Stomach (tissue), 8 donors: ENCODE measurements at regions not wholly inside any gene's neighbourhood (a gene's known extent, or its start where the extent isn't known, plus 50 kb on each side); places are given as distances from the start of the nearest gene placed in this dataset.

Source experiments
- DNase-seq, 2 donors: peaks; one replicate each; pipeline versions ENCODE4 v3.0.0 to v3.0.0-alpha.2; 2013 to 2019
- H3K27ac ChIP-seq, 5 donors: fragments of 200-600 bp in 4 of 5; sonication (generic) in 4 of 5; one replicate each; pipeline ENCODE4 v1.5.1; 2013 to 2019; ENCODE audit warnings: mild to moderate bottlenecking in 1 of 5, moderate library complexity in 1 of 5
- H3K27me3 ChIP-seq, 3 donors: fragments of 200-600 bp; sonication (generic); one replicate each; pipeline ENCODE4 v1.5.1; 2017 to 2019; ENCODE audit warnings: mixed run types in 1 of 3
- H3K36me3 ChIP-seq, 4 donors: fragments of 200-600 bp; sonication (generic); 1 replicate in 3 of 4; 2 replicates in 1 of 4; pipeline ENCODE4 v1.5.1; 2016 to 2019
- H3K4me1 ChIP-seq, 4 donors: fragments of 200-600 bp; sonication (generic); one replicate each; pipeline ENCODE4 v1.5.1; 2016 to 2019
- H3K4me3 ChIP-seq, 4 donors: fragments of 200-600 bp; sonication (generic) in 3 of 4; one replicate each; pipeline ENCODE4 v1.5.1; 2016 to 2019; ENCODE audit warnings: mild to moderate bottlenecking in 1 of 4
- H3K9me3 ChIP-seq, 4 donors: fragments of 200-600 bp; sonication (generic); one replicate each; pipeline ENCODE4 v1.5.1; 2016 to 2019
- EP300 ChIP-seq: sonication (generic); formaldehyde crosslinking; IDR thresholded peaks from one replicate; pipeline ENCODE4 v1.6.1; 2017; ENCODE audit warnings: antibody characterized with exemption
- POLR2A ChIP-seq, 4 donors: fragments of 450-650 bp; IDR thresholded peaks; one replicate each; pipeline ENCODE4 v1.6.1; 2016; ENCODE audit warnings: antibody characterized with exemption in 4 of 4, control low read depth in 2 of 4, mild to moderate bottlenecking in 1 of 4, moderate library complexity in 1 of 4
- POLR2AphosphoS5 ChIP-seq, 3 donors: sonication (generic); formaldehyde crosslinking; IDR thresholded peaks; one replicate each; pipeline ENCODE4 v1.6.1; 2016; ENCODE audit warnings: antibody characterized with exemption in 3 of 3
- WGBS, 5 donors: extraction: QIAGEN DNeasy Blood & Tissue Kit in 3 of 5; methylation state at CpG; one replicate each; pipeline versions ENCODE4 v1.1.5 to v1.1.7; 2013 to 2018; 5-methylcytosine and 5-hydroxymethylcytosine counted together
- intact Hi-C: fragments of 100-400 bp; cut with DNase I; formaldehyde crosslinking; loops from one replicate; pipeline ENCODE4 v1.15.1; 2023; ENCODE audit warnings: low total_unique reads
- TF ChIP-seq, protein P1 (sequence below), 7 experiments: fragments of 450-650 bp in 4 of 7; fragments of 200-600 bp in 3 of 7; sonication (generic) in 3 of 7; IDR thresholded peaks; one replicate each; pipeline ENCODE4 v1.5.1; 2016 to 2019; ENCODE audit warnings: antibody characterized with exemption in 7 of 7, control low read depth in 2 of 7, mild to moderate bottlenecking in 1 of 7
- donor health status: healthy with polysubstance abuse.
- donor health status: Bipolar disorder and iron deficiency.
- donor health status: healthy.

DNA sequence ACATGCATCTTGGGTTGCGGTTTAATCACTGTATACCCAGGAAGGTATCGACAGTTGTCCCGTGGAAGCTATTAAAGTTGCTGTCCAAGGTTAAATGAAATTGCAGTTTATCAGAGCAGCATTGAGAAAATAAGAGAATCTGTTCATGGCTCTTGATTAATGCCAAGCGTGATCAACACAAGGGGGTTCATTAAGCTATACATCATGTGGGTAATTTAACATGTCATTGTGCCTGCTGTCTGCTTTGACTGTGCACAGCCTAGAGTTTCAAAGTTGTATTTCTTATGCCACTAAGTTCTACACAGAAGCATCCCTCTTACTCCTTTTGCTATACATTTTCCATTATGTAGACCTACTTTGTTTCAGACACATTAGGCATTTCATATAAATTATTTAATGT, 74.8 kb upstream of the SP8 start:
- no peaks in the 10 kb centered on the region for H3K36me3 ChIP-seq
- no peak overlapping the region for H3K27ac ChIP-seq
- TF ChIP-seq POLR2AphosphoS5 (IDR thresholded peaks at IDR 0.05) (no peak), POLR2A (IDR thresholded peaks at IDR 0.05) (no peak), EP300 (no peak)
- TF ChIP-seq, protein P1, sequence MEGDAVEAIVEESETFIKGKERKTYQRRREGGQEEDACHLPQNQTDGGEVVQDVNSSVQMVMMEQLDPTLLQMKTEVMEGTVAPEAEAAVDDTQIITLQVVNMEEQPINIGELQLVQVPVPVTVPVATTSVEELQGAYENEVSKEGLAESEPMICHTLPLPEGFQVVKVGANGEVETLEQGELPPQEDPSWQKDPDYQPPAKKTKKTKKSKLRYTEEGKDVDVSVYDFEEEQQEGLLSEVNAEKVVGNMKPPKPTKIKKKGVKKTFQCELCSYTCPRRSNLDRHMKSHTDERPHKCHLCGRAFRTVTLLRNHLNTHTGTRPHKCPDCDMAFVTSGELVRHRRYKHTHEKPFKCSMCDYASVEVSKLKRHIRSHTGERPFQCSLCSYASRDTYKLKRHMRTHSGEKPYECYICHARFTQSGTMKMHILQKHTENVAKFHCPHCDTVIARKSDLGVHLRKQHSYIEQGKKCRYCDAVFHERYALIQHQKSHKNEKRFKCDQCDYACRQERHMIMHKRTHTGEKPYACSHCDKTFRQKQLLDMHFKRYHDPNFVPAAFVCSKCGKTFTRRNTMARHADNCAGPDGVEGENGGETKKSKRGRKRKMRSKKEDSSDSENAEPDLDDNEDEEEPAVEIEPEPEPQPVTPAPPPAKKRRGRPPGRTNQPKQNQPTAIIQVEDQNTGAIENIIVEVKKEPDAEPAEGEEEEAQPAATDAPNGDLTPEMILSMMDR (IDR thresholded peaks at IDR 0.05), result no peak
- WGBS, 5 donors, result 82 to 88% (median 87%) methylated on average over 4 of the region's 4 CpGs
- no peaks in the 10 kb centered on the region for H3K9me3 ChIP-seq
- no peak overlapping the region for H3K4me3 ChIP-seq
- DNase-seq, result no peak
- no peaks in the 10 kb centered on the region for H3K4me1 ChIP-seq
- intact Hi-C loops, result no loop called here
- no peaks in the 10 kb centered on the region for H3K27me3 ChIP-seq

DNA sequence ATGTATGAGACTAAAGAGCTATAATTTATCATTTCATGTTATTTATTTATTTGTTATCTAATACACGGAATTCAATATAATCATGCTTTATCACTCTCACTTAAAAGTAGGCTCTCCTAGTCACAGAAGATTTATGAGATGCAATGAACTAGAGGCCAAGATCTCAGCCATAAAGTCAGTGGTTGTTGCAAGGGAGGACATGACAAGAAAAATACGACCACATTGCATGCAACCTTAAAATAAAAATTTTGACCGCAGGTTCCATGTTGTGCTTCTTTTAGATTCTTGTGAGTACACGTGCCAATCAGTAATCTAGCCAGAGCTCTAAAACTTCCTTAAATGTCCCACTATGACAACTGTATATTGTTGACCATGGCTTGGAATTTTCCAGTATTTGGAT, 75.9 kb upstream of the SP8 start:
- Histone ChIP-seq H3K4me1 (no peaks in the 10 kb centered on the region), H3K27me3 (no peaks in the 10 kb centered on the region), H3K9me3 (no peaks in the 10 kb centered on the region), H3K4me3 (no peak overlapping the region), H3K36me3 (no peaks in the 10 kb centered on the region), H3K27ac (no peak overlapping the region)
- intact Hi-C loops, result no loop called here
- no peak for DNase-seq
- 70 to 77% (median 72%) methylated on average over 4 of the region's 4 CpGs for WGBS, 5 donors
- TF ChIP-seq, protein P1 (IDR thresholded peaks at IDR 0.05), result no peak
- TF ChIP-seq EP300 (no peak), POLR2A (IDR thresholded peaks at IDR 0.05) (no peak), POLR2AphosphoS5 (IDR thresholded peaks at IDR 0.05) (no peak)

DNA sequence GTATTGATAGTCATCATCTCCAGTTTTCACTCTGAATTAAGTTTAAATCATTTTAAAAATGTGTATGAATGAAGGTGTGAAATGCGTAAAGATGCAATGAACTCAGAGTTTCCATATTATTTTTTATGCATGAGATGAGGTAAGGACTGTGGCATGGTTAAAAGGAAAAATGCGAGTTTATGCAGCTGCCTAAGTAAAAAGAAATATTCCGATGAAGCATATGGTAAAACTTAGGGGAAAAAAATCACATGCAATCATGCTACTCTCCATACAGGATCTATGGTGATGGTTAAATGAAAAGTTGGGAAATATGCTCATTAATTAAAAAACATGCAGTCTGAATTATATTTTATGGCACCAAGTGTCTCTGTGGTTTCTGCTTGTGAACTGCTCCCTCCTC, 77.5 kb upstream of the SP8 start:
- Histone ChIP-seq H3K27ac (no peak overlapping the region), H3K9me3 (no peaks in the 10 kb centered on the region), H3K4me1 (no peaks in the 10 kb centered on the region), H3K4me3 (no peak overlapping the region), H3K36me3 (no peaks in the 10 kb centered on the region), H3K27me3 (no peaks in the 10 kb centered on the region)
- TF ChIP-seq, protein P1 (IDR thresholded peaks at IDR 0.05), result no peak
- TF ChIP-seq POLR2AphosphoS5 (IDR thresholded peaks at IDR 0.05) (no peak), EP300 (no peak), POLR2A (IDR thresholded peaks at IDR 0.05) (no peak)
- intact Hi-C loops, result no loop called here
- DNase-seq, result no peak
- WGBS, 5 donors, result 87 to 92% (median 91%) methylated on average over 3 of the region's 3 CpGs

DNA sequence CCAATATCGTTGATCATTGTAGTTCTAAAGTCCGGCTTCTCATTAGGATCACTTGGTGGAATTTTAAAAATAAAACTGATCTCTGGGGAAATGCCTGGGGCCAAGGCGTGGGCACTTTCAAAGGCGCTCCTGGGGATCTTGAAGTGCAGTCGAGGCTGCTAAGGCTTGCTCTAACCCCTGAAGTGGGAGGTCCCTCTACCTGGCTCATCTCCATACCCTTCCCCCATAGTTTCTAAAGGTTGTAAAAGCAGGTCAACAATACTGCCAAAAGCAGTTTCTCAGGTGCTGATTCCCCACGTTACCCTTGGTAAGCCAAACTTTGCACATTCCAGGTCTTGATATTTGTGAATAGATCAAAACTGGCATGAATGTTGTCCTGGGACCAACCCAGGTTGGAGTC, 79.0 kb upstream of the SP8 start:
- Histone ChIP-seq H3K27me3 (no peaks in the 10 kb centered on the region), H3K36me3 (no peaks in the 10 kb centered on the region), H3K4me1 (no peaks in the 10 kb centered on the region), H3K4me3 (no peak overlapping the region), H3K27ac (no peak overlapping the region), H3K9me3 (no peaks in the 10 kb centered on the region)
- no peak for TF ChIP-seq POLR2AphosphoS5 (IDR thresholded peaks at IDR 0.05)
- TF ChIP-seq, protein P1 (IDR thresholded peaks at IDR 0.05), result no peak
- no peak for TF ChIP-seq EP300
- no peak for TF ChIP-seq POLR2A (IDR thresholded peaks at IDR 0.05)
- intact Hi-C loops, result no loop called here
- WGBS, 5 donors, result 74 to 87% (median 81%) methylated on average over 6 of the region's 6 CpGs
- no peak for DNase-seq
